Erythroblast (primary cell): ENCODE measurements at regions not wholly inside any gene's neighbourhood (a gene's known extent, or its start where the extent isn't known, plus 50 kb on each side); places are given as distances from the start of the nearest gene placed in this dataset.
A peak's percentile ranks its signal among the peaks of the same experiment; 100 is the strongest.
"Not testable (repeated sequence)": the region's sequence is repeated elsewhere in the genome, so short reads cannot be mapped to it uniquely, and the experiment has no call there.

Experiments used
- DNase-seq, 2 experiments: peaks; one replicate each; lab custom pipeline; 2025; lab: John Stamatoyannopoulos, UW
- GATA1 ChIP-seq: IDR thresholded peaks from 2 replicates; pipeline ENCODE4 v1.6.1; 2011; ENCODE audit warnings: low read depth, mild to moderate bottlenecking, control low read depth, low read length, moderate library complexity
- POLR2A ChIP-seq: IDR thresholded peaks from 2 replicates; pipeline ENCODE4 v1.6.1; 2011; ENCODE audit warnings: mild to moderate bottlenecking, low read length

- no peak for TF ChIP-seq POLR2A
- no peak for TF ChIP-seq GATA1
Measured at GRCh38 chr13:44726214-44726613, 150.1 kb upstream of the TSC22D1 start.

DNA sequence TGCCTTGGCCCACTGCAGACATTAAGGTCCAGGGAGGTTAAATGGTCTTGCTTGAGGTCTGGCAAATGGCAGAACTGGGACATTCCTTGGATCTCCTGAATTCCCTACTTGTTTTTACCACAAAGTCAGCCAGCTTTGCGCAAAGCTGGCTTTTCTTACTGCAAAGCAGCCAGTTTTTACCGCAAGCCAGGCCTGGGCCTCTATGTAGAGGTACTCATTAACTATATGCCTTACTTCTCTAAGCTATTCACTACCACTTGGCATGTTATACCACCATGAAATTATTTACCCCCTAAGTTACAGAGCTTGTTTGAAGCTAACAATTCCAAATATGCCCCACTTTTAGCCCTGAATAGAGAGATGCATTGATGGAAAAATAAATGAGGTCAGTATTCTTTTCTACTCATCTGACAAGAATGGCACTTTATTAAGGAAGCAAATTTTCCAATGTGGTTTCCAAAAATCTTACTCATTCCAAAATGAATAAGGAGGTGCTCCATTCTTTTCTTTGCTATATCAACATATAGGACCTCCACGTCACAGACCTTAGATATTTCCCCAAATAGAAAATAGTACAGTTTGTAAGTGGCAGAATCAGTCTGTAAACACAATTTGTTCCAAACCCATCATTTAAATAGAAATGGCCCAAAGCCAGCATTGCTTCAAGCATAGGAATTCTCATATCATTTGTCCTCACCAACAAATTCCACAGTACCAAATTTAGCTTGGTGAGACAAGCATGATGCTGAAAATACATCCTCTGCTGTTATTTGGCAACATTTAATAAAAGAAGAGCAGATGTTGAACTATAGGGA, 143.9 kb upstream of the TSC22D1 start:
- TF ChIP-seq POLR2A (no peak), GATA1 (no peak)

More at GRCh38 chr13:44726214-44726613, 150.1 kb upstream of the TSC22D1 start:
- no peak for DNase-seq

GRCh38 chr13:44718467-44718866, 142.3 kb upstream of the TSC22D1 start:
- DNase-seq: no peak
- no peak for TF ChIP-seq POLR2A
- TF ChIP-seq GATA1: no peak

More for the DNA sequence above, 143.9 kb upstream of the TSC22D1 start:
- no peak for DNase-seq

GRCh38 chr13:44715287-44716230, 139.4 kb upstream of the TSC22D1 start:
- DNase-seq: peak in 1 of 2 experiments; percentile 39
- TF ChIP-seq POLR2A (no peak), GATA1 (no peak)

GRCh38 chr13:44713788-44714469, 137.8 kb upstream of the TSC22D1 start:
- TF ChIP-seq POLR2A (no peak), GATA1 (no peak)
- DNase-seq: peak in 1 of 2 experiments; percentile 13

- DNase-seq: no peak
- TF ChIP-seq GATA1 (no peak), POLR2A (no peak)
Measured at GRCh38 chr13:44711706-44712105, 135.6 kb upstream of the TSC22D1 start.

DNA sequence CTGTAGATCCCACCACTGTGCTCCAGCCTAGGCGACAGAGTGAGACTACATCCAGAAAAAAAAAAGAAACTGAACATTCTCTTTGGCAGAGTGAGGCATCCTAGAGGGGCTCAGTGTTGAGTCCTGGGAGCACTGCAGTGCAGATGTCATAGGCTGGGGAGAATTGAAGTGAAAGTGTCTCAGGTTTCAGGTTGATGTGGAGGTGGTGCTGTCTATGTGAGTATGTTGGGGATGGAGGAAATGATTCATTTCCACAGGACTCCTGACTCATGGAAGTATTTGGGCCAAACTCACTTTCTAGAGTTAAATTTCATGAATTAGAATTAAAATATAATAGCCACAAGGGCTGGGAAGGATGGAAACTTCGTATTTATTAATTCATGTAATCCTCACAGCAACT, 134.4 kb upstream of the TSC22D1 start:
- no peak for TF ChIP-seq POLR2A
- TF ChIP-seq GATA1: no peak
- no peak for DNase-seq

GRCh38 chr13:44704811-44705210, 128.7 kb upstream of the TSC22D1 start:
- DNase-seq: not testable (repeated sequence)

GRCh38 chr13:44703371-44703770, 127.2 kb upstream of the TSC22D1 start:
- no peak for DNase-seq
- TF ChIP-seq POLR2A: no peak
- no peak for TF ChIP-seq GATA1

- no peak for DNase-seq
- TF ChIP-seq POLR2A (no peak), GATA1 (no peak)
Measured at GRCh38 chr13:44698066-44698465, 121.9 kb upstream of the TSC22D1 start.

- no peak for TF ChIP-seq GATA1
- TF ChIP-seq POLR2A: no peak
- peak; percentile 47 to 67 for DNase-seq
Measured at GRCh38 chr13:44697058-44697457, 120.9 kb upstream of the TSC22D1 start.

DNA sequence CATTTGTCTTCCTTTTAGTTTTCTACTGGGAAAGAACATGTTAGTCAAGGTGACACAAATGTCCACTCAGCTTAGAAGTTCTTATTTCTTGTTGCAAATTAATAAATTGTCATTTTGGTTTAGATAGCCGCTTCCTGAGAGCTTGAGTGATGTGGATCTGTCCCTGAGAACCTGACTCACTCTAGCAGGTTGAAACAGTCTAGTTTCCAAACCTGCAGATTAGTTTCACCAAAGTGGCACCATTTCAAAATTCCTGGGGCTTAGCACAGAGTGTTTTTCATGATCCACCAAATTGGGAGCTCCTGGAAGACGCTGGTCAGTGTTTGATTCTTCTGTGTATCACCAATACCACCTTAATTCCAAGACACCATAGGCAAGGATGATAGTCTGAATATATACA, 119.4 kb upstream of the TSC22D1 start:
- DNase-seq: no peak
- TF ChIP-seq GATA1 (no peak), POLR2A (no peak)

- TF ChIP-seq POLR2A (no peak), GATA1 (no peak)
- no peak for DNase-seq
Measured at GRCh38 chr13:44694842-44695241, 118.7 kb upstream of the TSC22D1 start.
